ENCODE measurements at regions not wholly inside any gene's neighbourhood (a gene's known extent, or its start where the extent isn't known, plus 50 kb on each side); places are given as distances from the start of the nearest gene placed in this dataset.

DNA sequence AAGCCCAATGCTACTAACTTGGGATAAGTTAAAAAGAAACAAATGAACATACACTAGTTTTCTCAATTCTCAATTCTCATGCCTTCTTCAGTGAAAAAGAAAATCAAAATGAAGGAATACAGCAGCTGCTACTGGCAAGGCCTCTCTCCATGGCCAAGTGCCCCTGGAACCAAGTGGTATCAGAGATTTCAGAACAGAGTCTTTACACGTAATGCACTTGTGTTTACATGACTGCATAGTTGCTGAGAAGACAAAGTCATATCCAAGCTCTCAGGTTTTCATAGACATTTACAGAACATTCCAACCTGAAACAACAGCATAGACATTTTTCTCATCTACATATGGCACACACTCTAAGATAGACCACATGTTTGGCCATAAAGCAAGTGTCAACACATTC lies 789.9 kb downstream of the CBLN2 start:
- H3K4me1 ChIP-seq (replicated peaks), result no peaks in the 10 kb centered on the region
- DNase-seq (ENCODE audit: low read depth in 1 of 2, low spot score in 2 of 2), result no peak
- H3K27me3 ChIP-seq (replicated peaks), result no peaks in the 10 kb centered on the region
- no peaks in the 10 kb centered on the region for H3K9me3 ChIP-seq (replicated peaks)
- H3K4me3 ChIP-seq, result no peak overlapping the region
- H3K27ac ChIP-seq, result no peak overlapping the region
- no peaks in the 10 kb centered on the region for H3K36me3 ChIP-seq

DNA sequence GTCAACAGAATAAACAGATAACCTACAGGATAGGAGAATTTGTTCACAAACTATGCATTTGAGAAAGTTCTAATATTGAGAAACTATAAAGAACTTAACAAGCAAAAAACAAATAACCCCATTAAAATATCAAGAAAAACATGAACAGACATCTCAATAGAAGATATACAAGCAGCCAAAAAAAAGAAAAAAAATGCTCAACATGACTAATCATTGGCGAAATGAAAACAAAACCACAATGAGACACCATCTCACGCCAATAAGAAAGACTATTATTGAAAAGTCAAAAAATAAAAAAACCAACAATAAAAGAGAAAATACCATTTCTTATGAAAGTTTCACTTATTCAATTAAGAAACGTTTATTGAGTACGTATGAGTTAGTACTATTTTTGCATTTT lies 800.5 kb downstream of the CBLN2 start:
- H3K4me1 ChIP-seq (replicated peaks), result no peaks in the 10 kb centered on the region
- H3K4me3 ChIP-seq, result no peak overlapping the region
- 0 out of 2 replicates have a peak, but pooled peaks cover 3% of the 10 kb centered on the region for H3K9me3 ChIP-seq (replicated peaks)
- no peaks in the 10 kb centered on the region for H3K36me3 ChIP-seq
- no peak overlapping the region for H3K27ac ChIP-seq
- DNase-seq (ENCODE audit: low read depth in 1 of 2, low spot score in 2 of 2), result no peak
- H3K27me3 ChIP-seq (replicated peaks), result no peaks in the 10 kb centered on the region

DNA sequence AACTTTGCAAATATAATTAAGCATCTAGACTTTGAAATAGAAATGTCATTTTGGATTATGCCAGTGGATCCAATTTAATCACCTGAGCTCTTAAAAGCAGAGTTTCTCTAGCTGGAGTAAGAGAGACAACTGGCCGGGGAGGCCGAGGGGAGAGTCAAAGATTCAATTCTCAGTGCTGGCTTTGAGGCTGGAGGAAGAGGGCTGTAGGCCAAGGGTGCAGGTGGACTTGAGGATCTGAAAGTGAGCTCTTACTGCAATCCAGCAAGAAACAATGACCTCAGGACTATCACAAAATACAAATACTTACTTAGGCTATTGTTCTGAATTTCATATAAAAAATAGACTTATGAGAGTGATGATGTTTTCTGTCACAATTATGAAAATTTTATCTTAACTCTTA lies 814.5 kb downstream of the CBLN2 start:
- DNase-seq (ENCODE audit: low read depth in 1 of 2, low spot score in 2 of 2), result no peak
- Histone ChIP-seq H3K27me3 (replicated peaks) (no peaks in the 10 kb centered on the region), H3K4me3 (no peak overlapping the region), H3K27ac (no peak overlapping the region), H3K36me3 (no peaks in the 10 kb centered on the region), H3K4me1 (replicated peaks) (no peaks in the 10 kb centered on the region), H3K9me3 (replicated peaks) (no peaks in the 10 kb centered on the region)

DNA sequence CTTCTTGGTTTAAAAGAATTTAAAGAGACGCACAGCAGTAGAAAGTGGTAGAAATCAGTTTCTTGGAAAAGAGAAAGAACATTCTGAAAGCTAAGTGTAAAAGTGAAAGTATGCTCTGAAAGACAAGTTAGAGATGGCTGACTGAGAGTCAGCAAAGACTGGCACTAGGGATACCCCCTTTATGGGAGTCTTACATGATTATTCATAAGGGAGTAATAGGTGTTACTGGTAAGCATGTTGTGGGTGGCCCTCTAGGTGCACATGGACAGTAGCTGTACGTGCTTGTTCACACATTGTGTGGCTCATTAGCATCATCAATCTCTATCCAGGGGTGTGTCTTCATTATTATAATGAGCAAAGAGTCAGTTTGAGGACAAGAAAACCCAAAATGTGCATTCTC lies 816.2 kb downstream of the CBLN2 start:
- Histone ChIP-seq H3K27me3 (replicated peaks) (no peaks in the 10 kb centered on the region), H3K9me3 (replicated peaks) (no peaks in the 10 kb centered on the region), H3K36me3 (no peaks in the 10 kb centered on the region), H3K4me3 (no peak overlapping the region), H3K27ac (no peak overlapping the region), H3K4me1 (replicated peaks) (no peaks in the 10 kb centered on the region)
- DNase-seq (ENCODE audit: low read depth in 1 of 2, low spot score in 2 of 2), result no peak

DNA sequence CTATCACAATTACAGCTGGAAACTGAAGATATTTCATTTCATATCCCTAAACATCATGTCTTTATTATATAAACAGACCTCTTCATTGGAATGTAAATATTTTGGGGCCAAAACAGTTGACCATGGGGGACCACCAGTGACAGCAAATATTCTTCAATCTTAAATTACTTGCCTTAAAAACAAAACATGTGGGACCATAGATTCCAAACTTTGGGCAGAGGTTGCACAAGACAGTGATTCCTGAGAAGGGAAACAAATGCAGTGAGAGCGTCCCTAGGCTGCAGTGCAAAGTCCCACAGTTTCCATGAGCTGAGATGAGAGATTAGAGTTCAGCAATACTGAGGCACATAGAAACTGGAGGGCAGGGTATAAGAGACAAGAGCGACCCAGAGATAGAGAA lies 818.9 kb downstream of the CBLN2 start:
- Histone ChIP-seq H3K9me3 (replicated peaks) (no peaks in the 10 kb centered on the region), H3K4me1 (replicated peaks) (no peaks in the 10 kb centered on the region), H3K27me3 (replicated peaks) (no peaks in the 10 kb centered on the region), H3K36me3 (no peaks in the 10 kb centered on the region), H3K27ac (no peak overlapping the region), H3K4me3 (no peak overlapping the region)
- no peak for DNase-seq (ENCODE audit: low read depth in 1 of 2, low spot score in 2 of 2)

DNA sequence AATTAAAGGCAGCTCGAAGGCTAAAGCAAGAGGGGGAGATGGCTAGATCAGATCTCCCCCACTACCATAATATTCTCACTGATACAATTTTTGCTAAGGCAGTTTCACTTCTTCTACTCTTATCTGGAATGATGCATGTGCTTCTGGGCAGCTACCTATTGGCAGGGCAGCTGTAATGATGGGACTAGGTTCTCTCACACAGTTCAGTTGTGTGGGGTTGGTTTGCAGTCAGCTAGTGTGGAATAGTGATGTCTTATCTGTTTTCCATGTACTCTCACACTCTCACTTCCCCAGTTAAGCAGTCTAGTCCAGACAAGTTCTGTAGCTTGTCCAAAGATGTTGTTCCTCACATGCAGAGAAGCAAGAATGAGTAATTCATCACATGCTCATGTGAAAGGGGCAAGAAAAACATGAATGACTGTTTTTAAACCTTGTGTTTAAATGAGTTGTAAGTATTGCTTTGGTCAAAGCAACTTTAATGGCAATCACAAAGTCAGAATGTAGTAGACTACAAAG lies 836.1 kb downstream of the CBLN2 start:
- Histone ChIP-seq H3K27ac (no peak overlapping the region), H3K36me3 (no peaks in the 10 kb centered on the region), H3K27me3 (replicated peaks) (no peaks in the 10 kb centered on the region), H3K4me3 (no peak overlapping the region), H3K4me1 (replicated peaks) (no peaks in the 10 kb centered on the region), H3K9me3 (replicated peaks) (no peaks in the 10 kb centered on the region)
- DNase-seq (ENCODE audit: low read depth in 1 of 2, low spot score in 2 of 2), result no peak

DNA sequence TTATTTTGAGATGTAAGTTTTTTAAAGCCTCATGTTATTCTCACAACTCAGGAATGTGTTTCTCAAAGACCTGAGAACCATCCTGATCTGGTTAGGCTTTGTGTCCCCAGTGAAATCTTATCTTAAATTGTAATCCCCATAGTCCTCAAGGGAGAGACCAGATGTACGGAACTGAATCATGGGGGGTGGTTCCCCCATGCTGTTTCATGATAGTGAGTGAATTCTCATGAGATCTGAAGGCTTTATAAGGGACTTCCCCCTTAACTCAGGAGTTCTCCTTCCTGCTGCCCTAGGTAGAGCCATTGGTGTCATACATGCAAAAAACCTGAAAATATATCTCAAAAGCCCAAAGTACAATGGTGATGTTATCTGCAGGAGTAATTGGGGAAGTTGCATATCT lies 836.7 kb downstream of the CBLN2 start:
- no peaks in the 10 kb centered on the region for H3K36me3 ChIP-seq
- DNase-seq (ENCODE audit: low read depth in 1 of 2, low spot score in 2 of 2), result no peak
- no peaks in the 10 kb centered on the region for H3K9me3 ChIP-seq (replicated peaks)
- no peak overlapping the region for H3K4me3 ChIP-seq
- H3K27me3 ChIP-seq (replicated peaks), result no peaks in the 10 kb centered on the region
- no peak overlapping the region for H3K27ac ChIP-seq
- H3K4me1 ChIP-seq (replicated peaks), result no peaks in the 10 kb centered on the region

DNA sequence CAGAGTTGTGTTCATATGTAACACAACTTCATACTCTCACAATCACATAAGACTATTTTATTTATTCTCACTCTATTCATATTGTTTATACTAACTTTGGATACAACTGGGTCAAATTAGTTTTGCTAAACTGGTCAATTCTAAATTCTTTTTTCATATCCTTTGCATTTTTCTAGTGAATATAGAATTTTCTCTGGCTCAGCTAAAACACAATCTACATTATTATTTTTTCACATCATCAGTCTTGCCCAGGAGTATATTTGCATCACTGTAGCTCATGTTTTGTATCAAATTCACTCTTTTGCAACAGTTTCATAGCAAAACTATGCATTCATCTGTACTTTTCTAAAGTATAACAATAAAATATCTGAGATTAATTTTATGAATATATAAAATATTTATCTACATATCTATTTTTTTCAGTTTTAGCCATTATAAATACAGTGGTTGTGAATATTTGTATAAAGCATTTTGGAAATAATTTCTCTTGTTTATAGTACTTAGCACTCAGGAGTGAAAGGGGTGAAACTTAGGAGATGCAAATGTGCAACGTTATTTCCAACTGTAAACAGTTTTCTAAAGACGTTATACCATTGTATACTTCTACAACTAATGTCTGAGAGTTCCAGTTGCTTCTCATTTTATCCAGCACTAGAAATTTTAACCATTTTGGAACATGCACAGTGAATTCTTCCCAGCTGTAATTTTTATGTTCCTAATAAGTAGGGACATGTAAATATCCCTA lies 854.6 kb downstream of the CBLN2 start:
- H3K27me3 ChIP-seq (replicated peaks), result no peaks in the 10 kb centered on the region

DNA sequence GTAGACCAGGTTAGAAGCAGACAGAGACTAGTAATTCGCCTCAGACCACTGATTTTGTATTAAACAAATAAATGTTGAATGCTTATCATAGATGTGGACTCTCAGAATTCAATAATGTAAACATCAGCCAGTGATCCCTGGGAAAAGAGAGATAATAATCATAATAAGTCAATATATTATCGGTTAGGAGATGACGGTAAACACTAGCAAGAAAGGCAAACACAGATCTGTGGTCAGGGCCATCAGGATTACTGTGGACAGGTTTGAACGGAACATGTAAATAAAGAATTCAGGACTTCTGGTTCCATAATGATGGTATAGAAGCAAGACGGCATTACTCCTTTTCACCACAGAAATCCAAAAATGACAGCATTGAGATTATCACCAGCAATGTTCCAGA lies 861.6 kb downstream of the CBLN2 start:
- no peak for DNase-seq (ENCODE audit: low read depth in 1 of 2, low spot score in 2 of 2)
- Histone ChIP-seq H3K4me3 (no peak overlapping the region), H3K4me1 (replicated peaks) (no peaks in the 10 kb centered on the region), H3K36me3 (no peaks in the 10 kb centered on the region), H3K27ac (no peak overlapping the region), H3K27me3 (replicated peaks) (no peaks in the 10 kb centered on the region), H3K9me3 (replicated peaks) (no peaks in the 10 kb centered on the region)

More for the DNA sequence above, 854.6 kb downstream of the CBLN2 start:
- no peaks in the 10 kb centered on the region for H3K9me3 ChIP-seq (replicated peaks)
- no peaks in the 10 kb centered on the region for H3K4me1 ChIP-seq (replicated peaks)
- no peak for DNase-seq (ENCODE audit: low read depth in 1 of 2, low spot score in 2 of 2)
- H3K27ac ChIP-seq, result no peak overlapping the region
- no peak overlapping the region for H3K4me3 ChIP-seq
- H3K36me3 ChIP-seq, result no peaks in the 10 kb centered on the region

DNA sequence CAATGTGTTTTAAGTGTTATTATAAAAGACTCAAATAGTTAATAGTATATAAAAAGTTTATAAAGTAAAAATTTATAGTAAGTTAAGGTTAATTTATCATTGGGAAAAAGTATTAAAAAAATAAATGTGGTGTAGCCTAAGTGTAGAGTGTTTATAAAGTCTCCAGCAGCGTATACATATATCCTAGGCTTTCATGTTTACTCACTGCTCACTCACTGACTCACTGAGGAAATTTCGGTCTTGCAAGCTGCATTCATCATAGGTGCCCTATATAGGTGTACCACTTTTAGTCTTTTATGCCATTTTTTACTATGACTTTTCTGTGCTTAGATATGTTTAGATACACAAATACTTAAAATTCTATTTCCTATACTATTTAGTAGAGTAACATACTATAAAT lies 866.0 kb downstream of the CBLN2 start:
- H3K36me3 ChIP-seq, result no peaks in the 10 kb centered on the region
- no peak overlapping the region for H3K4me3 ChIP-seq
- no peaks in the 10 kb centered on the region for H3K27me3 ChIP-seq (replicated peaks)
- no peak overlapping the region for H3K27ac ChIP-seq
- no peaks in the 10 kb centered on the region for H3K9me3 ChIP-seq (replicated peaks)
- H3K4me1 ChIP-seq (replicated peaks), result no peaks in the 10 kb centered on the region
- no peak for DNase-seq (ENCODE audit: low read depth in 1 of 2, low spot score in 2 of 2)

DNA sequence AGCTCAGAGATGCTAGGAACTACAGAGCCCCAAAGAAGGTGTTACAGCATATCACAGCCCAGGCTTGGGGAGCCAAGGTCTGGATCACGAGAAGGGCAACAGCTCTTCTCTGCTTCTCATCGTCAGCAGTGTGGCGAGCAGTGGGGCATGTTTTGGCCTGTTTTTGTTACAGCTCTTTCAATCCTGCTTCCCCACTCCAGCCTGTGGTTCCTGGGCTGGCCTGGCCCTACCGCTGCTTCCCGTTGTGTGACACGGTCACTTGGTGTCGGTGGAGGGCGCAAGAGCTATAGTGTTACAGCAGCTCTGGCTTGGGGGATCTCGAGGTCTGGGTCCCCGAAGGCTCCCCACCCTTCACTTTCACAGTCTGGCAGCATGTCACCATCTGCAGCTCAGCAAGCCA lies 870.2 kb downstream of the CBLN2 start:
- no peaks in the 10 kb centered on the region for H3K27me3 ChIP-seq (replicated peaks)
- no peaks in the 10 kb centered on the region for H3K9me3 ChIP-seq (replicated peaks)
- DNase-seq (ENCODE audit: low read depth in 1 of 2, low spot score in 2 of 2), result no peak
- H3K27ac ChIP-seq, result no peak overlapping the region
- H3K4me3 ChIP-seq, result no peak overlapping the region
- H3K4me1 ChIP-seq (replicated peaks), result no peaks in the 10 kb centered on the region
- H3K36me3 ChIP-seq, result no peaks in the 10 kb centered on the region

DNA sequence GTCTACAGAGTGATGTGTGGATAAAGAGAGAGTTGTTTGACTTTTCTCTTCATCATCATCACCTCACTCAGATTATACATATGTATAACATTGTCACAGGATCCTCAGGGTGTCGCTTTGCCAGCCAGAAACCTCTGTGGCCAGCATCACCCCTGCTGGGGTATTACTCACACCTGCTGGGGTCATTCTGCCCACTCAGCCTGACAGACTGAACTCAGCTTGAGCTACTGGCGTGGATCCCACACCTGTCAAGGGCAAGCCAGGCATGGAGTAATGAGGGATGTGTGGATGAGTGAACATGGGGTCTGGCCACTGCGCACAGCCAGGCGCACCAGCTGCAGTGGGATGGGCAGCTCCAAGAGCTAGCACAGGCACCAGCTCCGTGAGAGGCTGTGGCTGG lies 870.6 kb downstream of the CBLN2 start:
- DNase-seq (ENCODE audit: low read depth in 1 of 2, low spot score in 2 of 2), result no peak
- H3K36me3 ChIP-seq, result no peaks in the 10 kb centered on the region
- H3K4me1 ChIP-seq (replicated peaks), result no peaks in the 10 kb centered on the region
- no peaks in the 10 kb centered on the region for H3K27me3 ChIP-seq (replicated peaks)
- H3K9me3 ChIP-seq (replicated peaks), result no peaks in the 10 kb centered on the region
- H3K27ac ChIP-seq, result no peak overlapping the region
- H3K4me3 ChIP-seq, result no peak overlapping the region

DNA sequence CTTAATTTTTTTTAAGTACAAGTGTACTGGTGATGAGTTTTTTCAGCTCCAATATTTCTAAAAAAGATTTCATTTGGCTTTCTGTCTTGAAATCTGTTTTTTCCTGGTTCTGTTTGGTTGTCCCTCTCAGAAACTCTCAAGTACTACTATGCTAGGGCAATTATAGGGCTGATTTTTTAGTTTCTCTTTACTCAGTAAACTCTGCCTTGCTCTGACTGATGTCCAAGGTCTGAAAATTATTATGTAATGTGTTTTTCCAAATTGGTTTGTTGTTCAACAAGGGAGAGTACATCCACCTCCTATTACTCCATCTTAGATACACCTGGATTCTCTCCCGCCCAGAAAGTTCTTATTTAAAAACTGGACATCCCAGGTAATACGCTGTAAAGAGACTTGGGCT lies 877.7 kb downstream of the CBLN2 start:
- Histone ChIP-seq H3K4me3 (no peak overlapping the region), H3K4me1 (replicated peaks) (no peaks in the 10 kb centered on the region), H3K27me3 (replicated peaks) (no peaks in the 10 kb centered on the region), H3K9me3 (replicated peaks) (no peaks in the 10 kb centered on the region), H3K27ac (no peak overlapping the region), H3K36me3 (no peaks in the 10 kb centered on the region)
- DNase-seq (ENCODE audit: low read depth in 1 of 2, low spot score in 2 of 2), result no peak

DNA sequence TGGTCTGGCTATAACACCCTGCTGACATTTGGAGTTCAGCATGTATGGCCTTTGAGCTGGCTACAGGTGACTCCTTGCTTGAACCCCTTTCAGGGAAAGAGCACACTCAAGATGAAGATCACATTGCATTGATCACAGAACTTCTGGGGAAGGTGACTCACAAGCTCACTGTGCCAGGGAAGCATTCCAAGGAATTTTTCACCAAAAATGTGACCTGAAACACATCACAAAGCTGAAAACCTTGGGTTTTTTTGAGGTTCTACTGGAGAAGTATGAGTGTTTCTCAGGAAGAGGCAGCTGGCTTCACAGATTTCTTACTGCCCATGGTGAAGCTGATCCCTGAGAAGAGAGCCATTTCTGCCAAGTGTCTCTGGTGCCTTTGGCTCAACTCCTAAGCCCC lies 879.0 kb downstream of the CBLN2 start:
- no peaks in the 10 kb centered on the region for H3K4me1 ChIP-seq (replicated peaks)
- no peaks in the 10 kb centered on the region for H3K9me3 ChIP-seq (replicated peaks)
- no peak for DNase-seq (ENCODE audit: low read depth in 1 of 2, low spot score in 2 of 2)
- no peaks in the 10 kb centered on the region for H3K36me3 ChIP-seq
- no peaks in the 10 kb centered on the region for H3K27me3 ChIP-seq (replicated peaks)
- no peak overlapping the region for H3K4me3 ChIP-seq
- no peak overlapping the region for H3K27ac ChIP-seq

DNA sequence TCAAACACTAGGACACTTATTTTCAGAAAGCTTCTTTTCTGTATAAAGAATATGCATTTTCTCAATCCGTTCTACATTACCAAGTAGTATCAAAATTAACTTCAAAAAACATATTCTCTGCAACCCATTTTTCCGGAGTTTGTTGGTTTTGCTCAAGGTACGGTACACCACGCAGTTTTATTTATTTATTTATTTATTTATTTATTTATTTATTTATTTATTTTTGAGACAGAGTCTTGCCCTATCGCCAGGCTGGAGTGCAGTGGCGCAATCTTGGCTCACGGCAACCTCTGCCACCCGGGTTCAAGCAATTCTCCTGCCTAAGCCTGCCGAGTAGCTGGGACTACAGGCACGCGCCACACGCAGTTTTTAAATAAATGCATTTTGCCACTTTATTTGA lies 900.3 kb downstream of the CBLN2 start:
- Histone ChIP-seq H3K9me3 (replicated peaks) (0 out of 2 replicates have a peak, but pooled peaks cover 3% of the 10 kb centered on the region), H3K27me3 (replicated peaks) (no peaks in the 10 kb centered on the region), H3K4me3 (no peak overlapping the region), H3K27ac (no peak overlapping the region), H3K36me3 (no peaks in the 10 kb centered on the region), H3K4me1 (replicated peaks) (no peaks in the 10 kb centered on the region)
- DNase-seq (ENCODE audit: low read depth in 1 of 2, low spot score in 2 of 2), result no peak
